Panc1 (cell line): ENCODE measurements at regions not wholly inside any gene's neighbourhood (a gene's known extent, or its start where the extent isn't known, plus 50 kb on each side); places are given as distances from the start of the nearest gene placed in this dataset.

ENCODE experiments used
- ATAC-seq: fragments of 200-7000 bp; cut with Tn5 transposase; 2 replicates; pipeline ENCODE4 v1.9.1; 2020; ENCODE audit warnings: mild to moderate bottlenecking, moderate library complexity
- BruUV-seq: library from RNA; stranded (reverse); fragments of 400-500 nt; replicated peaks from 2 replicates; lab custom pipeline; 2021; lab: Mats Ljungman, UMichigan
- CTCF ChIA-PET: fragments of 300-600 bp; sonication (Branson Sonifier 250); formaldehyde crosslinking; loops from one replicate; lab custom pipeline; 2022; ENCODE audit warnings: antibody characterized with exemption; lab: Charles Lee
- POLR2A ChIA-PET: fragments of 300-600 bp; sonication (Branson Sonifier 250); formaldehyde crosslinking; loops from one replicate; lab custom pipeline; 2022; ENCODE audit warnings: antibody characterized with exemption; lab: Charles Lee
- DNase-seq: peaks from one replicate; pipeline ENCODE4 v3.0.0-alpha.2; 2010; ENCODE audit warnings: low read depth, low spot score
- H3K27ac ChIP-seq: 2 replicates; pipeline ENCODE4 v1.5.1; 2011; ENCODE audit warnings: mild to moderate bottlenecking, low read length, inconsistent platforms
- H3K27me3 ChIP-seq: fragments of 200-500 bp; sonication (Bioruptor generic); 2 replicates; pipeline ENCODE4 v1.6.0; 2014; ENCODE audit warnings: low read length, inconsistent platforms; ENCODE audit not compliant: control insufficient read depth, insufficient read depth
- H3K36me3 ChIP-seq: fragments of 200-500 bp; sonication (Bioruptor generic); 2 replicates; pipeline ENCODE4 v1.5.1; 2014; ENCODE audit warnings: inconsistent platforms, mild to moderate bottlenecking, low read length, moderate library complexity; ENCODE audit not compliant: control insufficient read depth, insufficient read depth
- H3K4me1 ChIP-seq: 2 replicates; pipeline ENCODE4 v1.5.1; 2011; ENCODE audit warnings: inconsistent platforms, mild to moderate bottlenecking, low read length, moderate library complexity; ENCODE audit not compliant: control insufficient read depth, insufficient read depth
- H3K4me3 ChIP-seq, 2 experiments: 2 replicates each; pipeline ENCODE4 v1.5.1; 2011 to 2012; ENCODE audit warnings: low read depth in 2 of 2, low read length in 2 of 2, mild to moderate bottlenecking in 2 of 2, inconsistent platforms in 1 of 2, moderate library complexity in 1 of 2
- H3K9me3 ChIP-seq: fragments of 200-500 bp; sonication (Bioruptor generic); 2 replicates; pipeline ENCODE4 v1.5.1; 2014; ENCODE audit warnings: low read depth, mild to moderate bottlenecking, inconsistent platforms, low read length, moderate library complexity; ENCODE audit not compliant: control insufficient read depth, insufficient read depth
- CTCF ChIP-seq: fragments of 450-650 bp; IDR thresholded peaks from 2 replicates; pipeline ENCODE4 v1.5.1; 2017; ENCODE audit warnings: mild to moderate bottlenecking
- POLR2AphosphoS5 ChIP-seq: IDR thresholded peaks from 2 replicates; pipeline ENCODE4 v1.6.1; 2012; ENCODE audit warnings: mild to moderate bottlenecking, low read depth, low read length, moderate library complexity
- REST ChIP-seq, 2 experiments: IDR thresholded peaks; 2 replicates each; pipeline ENCODE4 v1.6.1; 2011 to 2012; ENCODE audit warnings: low read depth in 2 of 2, control low read depth in 1 of 2, low read length in 1 of 2, mild to moderate bottlenecking in 1 of 2, moderate library complexity in 1 of 2; ENCODE audit not compliant: insufficient read depth in 1 of 2
- SIN3A ChIP-seq: IDR thresholded peaks from 2 replicates; pipeline ENCODE4 v1.6.1; 2012; ENCODE audit warnings: low read depth, mild to moderate bottlenecking, low read length, moderate library complexity, borderline replicate concordance; ENCODE audit not compliant: insufficient read depth
- TCF7L2 ChIP-seq: IDR thresholded peaks from 2 replicates; pipeline ENCODE4 v1.6.1; 2011; ENCODE audit warnings: mild to moderate bottlenecking, low read depth, low read length, inconsistent platforms
- in situ Hi-C: cut with HindIII; loops from 2 replicates; pipeline ENCODE4 v1.10.0; 2016; ENCODE audit warnings: low sequenced_read_pairs, low pct_unique_long_range_greater_than_20kb
- intact Hi-C: fragments of 100-400 bp; cut with micrococcal nuclease; formaldehyde crosslinking; loops from one replicate; pipeline ENCODE4 v1.10.0; 2022; ENCODE audit not compliant: unreplicated experiment

DNA sequence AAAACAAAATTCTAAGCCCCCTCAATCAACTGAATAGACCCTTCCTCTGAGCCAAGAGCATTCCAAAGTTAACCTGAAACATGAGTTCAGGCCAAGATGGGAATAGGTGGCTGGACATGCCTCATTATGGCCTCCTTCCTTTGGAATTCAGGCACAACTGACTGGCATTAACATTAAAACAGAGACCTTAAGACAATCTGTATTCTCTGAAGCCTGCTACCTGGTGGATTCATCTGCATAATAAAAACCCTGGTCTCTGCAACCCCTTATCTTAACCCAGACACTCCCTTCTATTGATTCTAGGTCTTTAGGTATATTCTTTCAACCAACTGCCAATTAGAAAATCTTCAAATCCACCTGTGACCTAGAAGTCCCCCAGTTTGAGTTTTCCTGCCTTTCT is 66.3 kb downstream of the JRKL start:
- H3K36me3 ChIP-seq, result no peaks in the 10 kb centered on the region
- in situ Hi-C loops (no loop called here), intact Hi-C loops (no loop called here)
- no peak overlapping the region for H3K4me3 ChIP-seq
- H3K27ac ChIP-seq, result no peak overlapping the region
- CTCF ChIA-PET, result no interaction called here
- ATAC-seq, result no peak
- DNase-seq, result no peak
- H3K4me1 ChIP-seq, result no peaks in the 10 kb centered on the region
- BruUV-seq, result no TSS peak
- POLR2A ChIA-PET, result no interaction called here
- no peak for TF ChIP-seq REST (IDR thresholded peaks at IDR 0.05; ENCODE audit: insufficient read depth in 1 of 2, low read depth in 2 of 2, low read length in 1 of 2)
- H3K27me3 ChIP-seq, result peaks cover 8% of the 10 kb centered on the region
- H3K9me3 ChIP-seq, result no peaks in the 10 kb centered on the region

GRCh38 chr11:96459751-96460150 is 69.9 kb downstream of the JRKL start:
- Histone ChIP-seq H3K9me3 (no peaks in the 10 kb centered on the region), H3K27me3 (peaks cover 7% of the 10 kb centered on the region), H3K36me3 (no peaks in the 10 kb centered on the region), H3K4me1 (peaks cover 4% of the 10 kb centered on the region; the same call in 1 of the 2 replicates), H3K4me3 (no peak overlapping the region), H3K27ac (no peak overlapping the region)
- intact Hi-C loops (loop anchor here (5.0 to 10.0 kb wide), 4 partner anchors 365 to 995 kb away; no protein-coding TSS in a partner anchor), in situ Hi-C loops (no loop called here)
- ChIA-PET CTCF (no interaction called here), POLR2A (no interaction called here)
- ATAC-seq (no peak), DNase-seq (no peak)
- BruUV-seq, result no TSS peak
- TF ChIP-seq POLR2AphosphoS5 (no peak), REST (IDR thresholded peaks at IDR 0.05; ENCODE audit: insufficient read depth in 1 of 2, low read depth in 2 of 2, low read length in 1 of 2) (no peak), TCF7L2 (no peak), CTCF (no peak), SIN3A (no peak)
